ENCODE measurements at regions not wholly inside any gene's neighbourhood (a gene's known extent, or its start where the extent isn't known, plus 50 kb on each side); places are given as distances from the start of the nearest gene placed in this dataset.

GRCh38 chrX:69010339-69010738 lies 154.9 kb downstream of the PJA1 start:
- TF ChIP-seq, protein P1, sequence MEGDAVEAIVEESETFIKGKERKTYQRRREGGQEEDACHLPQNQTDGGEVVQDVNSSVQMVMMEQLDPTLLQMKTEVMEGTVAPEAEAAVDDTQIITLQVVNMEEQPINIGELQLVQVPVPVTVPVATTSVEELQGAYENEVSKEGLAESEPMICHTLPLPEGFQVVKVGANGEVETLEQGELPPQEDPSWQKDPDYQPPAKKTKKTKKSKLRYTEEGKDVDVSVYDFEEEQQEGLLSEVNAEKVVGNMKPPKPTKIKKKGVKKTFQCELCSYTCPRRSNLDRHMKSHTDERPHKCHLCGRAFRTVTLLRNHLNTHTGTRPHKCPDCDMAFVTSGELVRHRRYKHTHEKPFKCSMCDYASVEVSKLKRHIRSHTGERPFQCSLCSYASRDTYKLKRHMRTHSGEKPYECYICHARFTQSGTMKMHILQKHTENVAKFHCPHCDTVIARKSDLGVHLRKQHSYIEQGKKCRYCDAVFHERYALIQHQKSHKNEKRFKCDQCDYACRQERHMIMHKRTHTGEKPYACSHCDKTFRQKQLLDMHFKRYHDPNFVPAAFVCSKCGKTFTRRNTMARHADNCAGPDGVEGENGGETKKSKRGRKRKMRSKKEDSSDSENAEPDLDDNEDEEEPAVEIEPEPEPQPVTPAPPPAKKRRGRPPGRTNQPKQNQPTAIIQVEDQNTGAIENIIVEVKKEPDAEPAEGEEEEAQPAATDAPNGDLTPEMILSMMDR (IDR thresholded peaks at IDR 0.05): no peak
- TF ChIP-seq POLR2A (IDR thresholded peaks at IDR 0.05): no peak
- no peak for TF ChIP-seq POLR2AphosphoS5 (IDR thresholded peaks at IDR 0.05; ENCODE audit: insufficient read depth in 1 of 2, low read depth in 1 of 2)
